GM18520 (cell line): ENCODE measurements at regions not wholly inside any gene's neighbourhood (a gene's known extent, or its start where the extent isn't known, plus 50 kb on each side); places are given as distances from the start of the nearest gene placed in this dataset.

Experiments used
- ATAC-seq: cut with Tn5 transposase; IDR thresholded peaks from one replicate; pipeline ENCODE4 v1.9.1; 2021; ENCODE audit not compliant: unreplicated experiment

- ATAC-seq, result no peak
These were observed 185.7 kb upstream of the KLHL29 start for GRCh38 chr2:23199115-23199918.

- no peak for ATAC-seq
These were observed 184.8 kb upstream of the KLHL29 start for GRCh38 chr2:23200068-23200786.

DNA sequence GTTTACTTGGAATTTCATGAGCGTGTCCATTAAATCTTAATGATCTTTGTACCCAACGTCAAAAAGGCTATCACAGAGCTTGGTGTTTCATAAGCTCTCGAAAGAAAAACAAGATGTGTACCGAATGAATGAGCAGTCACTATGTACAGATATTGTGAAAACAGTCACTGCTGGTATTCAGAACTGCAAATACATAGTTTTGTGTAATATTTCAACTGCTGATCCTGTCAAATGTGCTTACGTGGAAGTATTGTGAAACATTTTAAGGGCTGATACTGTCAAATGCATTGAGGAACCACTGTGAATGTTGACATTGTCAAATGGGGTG is 184.2 kb upstream of the KLHL29 start:
- no peak for ATAC-seq

GRCh38 chr2:23203383-23203782 is 181.6 kb upstream of the KLHL29 start:
- no peak for ATAC-seq

DNA sequence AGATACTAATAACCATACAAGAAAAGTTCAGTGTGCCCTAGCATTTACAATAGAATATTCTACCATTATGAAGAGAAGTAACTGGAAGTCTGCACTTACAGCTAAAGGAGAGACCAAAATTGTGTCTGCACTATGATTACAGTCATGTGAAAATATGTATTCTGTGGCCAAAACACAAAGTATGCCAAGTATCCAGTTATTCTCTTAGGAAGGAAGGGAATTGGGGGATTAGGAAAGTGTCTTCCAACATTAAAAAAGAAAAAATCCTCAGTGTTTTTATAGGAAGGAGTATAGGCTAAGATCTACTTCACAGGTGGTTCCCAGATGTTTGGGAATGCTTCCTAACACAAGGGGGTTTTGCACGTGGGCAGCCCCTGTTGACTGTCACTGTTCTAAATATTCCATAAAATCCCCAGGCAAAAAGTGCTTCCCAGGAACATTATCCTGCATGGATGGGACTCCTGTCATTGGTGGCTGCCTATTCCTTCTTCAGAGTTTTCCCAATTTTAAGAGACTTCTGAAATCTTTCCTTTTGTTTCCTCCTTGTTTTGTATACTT is 180.2 kb upstream of the KLHL29 start:
- no peak for ATAC-seq

GRCh38 chr2:23206650-23207049 is 178.3 kb upstream of the KLHL29 start:
- no peak for ATAC-seq

DNA sequence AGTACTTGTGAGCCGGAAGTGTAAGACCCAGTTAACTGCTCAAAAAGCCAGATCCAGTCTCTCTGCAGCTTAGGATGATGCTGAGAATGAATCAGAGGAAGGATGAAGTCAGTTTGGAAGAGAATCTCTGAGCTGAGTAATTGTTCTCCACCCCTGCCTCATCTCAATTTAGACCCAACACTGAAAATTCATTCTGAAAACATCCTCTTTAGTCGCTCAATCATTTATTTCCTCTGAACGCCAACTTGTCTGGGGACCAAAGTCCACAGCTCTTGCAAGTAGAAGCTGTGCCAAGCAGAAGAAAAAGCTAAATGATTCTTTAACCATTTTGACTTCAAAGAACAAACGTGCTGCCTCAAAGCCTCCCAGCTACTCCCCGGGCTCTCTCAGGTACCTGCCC is 177.1 kb upstream of the KLHL29 start:
- ATAC-seq, result no peak

- no peak for ATAC-seq
These were observed 176.6 kb upstream of the KLHL29 start for GRCh38 chr2:23208339-23208738.

DNA sequence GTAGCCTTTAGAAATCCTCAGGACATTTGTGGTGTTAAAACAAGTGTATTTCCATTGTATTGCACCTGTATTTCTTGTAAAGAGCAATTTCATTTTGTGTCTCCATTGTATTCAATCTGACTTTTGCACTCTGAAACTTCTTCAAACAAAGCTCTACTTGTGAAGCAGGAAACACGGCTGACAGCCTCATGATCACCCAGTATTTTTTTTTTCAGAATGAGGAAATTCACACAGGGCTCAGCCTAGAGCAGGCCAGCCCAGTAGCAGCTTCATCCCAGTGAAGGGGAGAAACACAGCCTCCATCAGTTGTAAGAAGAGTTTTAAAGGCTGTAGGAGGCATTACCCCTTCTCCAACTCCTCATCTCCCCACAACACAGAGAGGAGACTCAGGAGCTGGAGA is 175.9 kb upstream of the KLHL29 start:
- no peak for ATAC-seq

DNA sequence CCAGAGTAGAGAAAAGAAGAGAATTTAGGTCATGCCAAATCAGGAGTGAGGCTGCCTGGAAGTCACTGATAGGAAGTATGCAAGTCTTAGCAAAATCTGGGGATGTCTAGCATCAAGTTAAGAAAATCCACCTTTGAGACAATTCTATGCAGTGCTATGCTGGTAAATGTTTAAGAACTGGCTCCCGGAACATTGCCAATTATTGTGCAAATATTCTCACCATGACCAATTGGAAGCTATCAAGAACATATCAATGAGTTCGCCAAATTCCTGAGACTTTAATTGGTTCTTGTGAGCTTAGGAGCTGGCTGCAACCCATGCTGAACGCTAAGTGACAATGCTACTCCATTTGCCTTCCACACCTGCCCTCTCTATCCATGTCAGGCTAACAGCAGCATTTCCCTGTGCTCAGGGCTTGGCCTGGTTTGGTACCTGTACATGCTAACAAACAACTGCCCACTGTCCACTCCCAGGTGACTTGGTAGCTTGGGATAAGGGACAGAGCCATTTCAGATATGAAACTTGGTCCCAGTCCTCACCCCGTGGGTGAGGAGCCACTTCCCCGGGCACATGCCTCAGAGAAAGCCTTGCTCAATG is 172.9 kb upstream of the KLHL29 start:
- ATAC-seq, result no peak

GRCh38 chr2:23213196-23213595 is 171.8 kb upstream of the KLHL29 start:
- no peak for ATAC-seq

- no peak for ATAC-seq
These were observed 170.0 kb upstream of the KLHL29 start for GRCh38 chr2:23215016-23215415.

- no peak for ATAC-seq
These were observed 165.3 kb upstream of the KLHL29 start for GRCh38 chr2:23219666-23220065.

DNA sequence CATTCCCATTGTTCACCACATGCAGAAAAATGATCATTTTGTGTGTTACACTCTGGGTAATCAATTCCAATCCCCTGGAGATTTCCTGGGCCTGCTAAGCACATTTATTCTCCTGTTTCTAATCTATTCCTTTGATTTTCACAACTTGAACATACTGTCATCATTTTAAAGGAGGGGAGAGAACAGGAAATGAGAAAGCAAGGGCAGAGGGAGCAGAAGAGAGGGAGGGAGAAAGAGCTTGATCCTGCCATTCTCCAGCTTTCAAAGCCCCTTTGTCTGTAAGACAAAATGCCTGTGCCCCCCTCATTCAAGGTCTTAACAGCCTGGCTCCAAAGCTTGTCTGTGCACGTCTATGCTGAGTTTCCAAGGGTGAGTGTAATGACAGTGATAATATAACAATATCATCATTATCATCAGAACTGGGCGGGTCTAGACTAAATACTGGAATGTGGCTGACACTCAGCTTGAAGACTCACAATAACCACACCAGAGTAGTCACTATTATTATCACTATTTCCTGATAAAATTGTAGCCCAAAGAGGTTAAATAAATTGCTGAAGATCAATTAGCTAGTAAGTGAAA is 164.4 kb upstream of the KLHL29 start:
- no peak for ATAC-seq

DNA sequence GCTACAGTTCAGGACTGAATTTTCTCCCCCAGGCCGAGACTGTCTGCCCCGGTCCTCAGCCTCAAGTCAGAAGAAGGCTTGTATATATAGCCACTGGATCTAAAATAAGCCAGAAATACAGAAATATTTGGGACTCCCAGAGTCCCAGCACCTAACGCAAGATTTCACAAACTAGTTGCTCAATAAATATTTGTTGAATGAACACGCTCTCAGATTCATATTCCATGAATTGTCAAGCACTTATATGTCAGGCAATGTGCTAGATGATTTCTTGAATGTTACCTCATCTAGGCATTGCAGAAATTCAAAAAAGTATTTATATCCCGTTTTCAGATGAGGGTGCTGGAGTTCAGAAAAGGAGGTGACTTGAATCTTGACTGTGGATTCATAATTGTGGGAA is 163.7 kb upstream of the KLHL29 start:
- ATAC-seq, result no peak

DNA sequence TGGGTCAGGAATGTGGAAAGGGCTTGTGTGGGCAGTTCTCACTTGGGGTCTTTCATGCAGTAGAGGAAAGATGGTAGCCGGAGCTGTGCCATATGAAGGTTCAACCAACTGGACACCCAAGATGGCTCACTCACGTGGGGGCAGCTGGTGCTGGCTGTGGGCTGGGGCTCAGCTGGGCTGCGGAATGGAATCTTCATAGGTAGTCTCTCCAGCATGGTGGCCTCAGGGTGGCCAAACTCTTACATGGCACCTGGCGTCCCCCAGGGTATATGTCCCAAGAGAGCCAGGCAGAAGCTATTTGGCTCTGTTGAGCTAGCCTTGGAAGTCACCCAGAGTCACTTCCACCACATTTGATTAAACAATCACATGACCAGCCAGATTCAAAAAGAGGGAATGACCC is 163.1 kb upstream of the KLHL29 start:
- no peak for ATAC-seq

DNA sequence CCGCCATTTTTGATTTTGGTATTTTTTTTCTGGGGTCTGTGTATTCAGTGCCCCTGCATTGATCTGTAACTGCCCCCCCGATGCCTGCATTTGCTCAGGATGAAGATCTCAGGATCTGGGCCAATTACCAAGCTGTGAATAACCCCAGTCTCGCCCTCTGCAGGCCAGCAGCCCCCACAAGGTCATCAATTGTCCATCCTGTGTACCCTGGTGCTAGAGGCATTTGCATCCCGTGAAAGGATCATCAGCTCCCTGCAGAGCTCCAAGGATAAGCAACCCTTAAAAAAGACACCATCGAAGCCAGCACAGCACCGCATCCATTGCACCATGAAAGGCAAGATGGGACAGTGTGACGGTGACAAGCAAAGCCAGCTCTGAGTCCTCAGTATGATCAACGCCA is 154.1 kb upstream of the KLHL29 start:
- ATAC-seq, result no peak

DNA sequence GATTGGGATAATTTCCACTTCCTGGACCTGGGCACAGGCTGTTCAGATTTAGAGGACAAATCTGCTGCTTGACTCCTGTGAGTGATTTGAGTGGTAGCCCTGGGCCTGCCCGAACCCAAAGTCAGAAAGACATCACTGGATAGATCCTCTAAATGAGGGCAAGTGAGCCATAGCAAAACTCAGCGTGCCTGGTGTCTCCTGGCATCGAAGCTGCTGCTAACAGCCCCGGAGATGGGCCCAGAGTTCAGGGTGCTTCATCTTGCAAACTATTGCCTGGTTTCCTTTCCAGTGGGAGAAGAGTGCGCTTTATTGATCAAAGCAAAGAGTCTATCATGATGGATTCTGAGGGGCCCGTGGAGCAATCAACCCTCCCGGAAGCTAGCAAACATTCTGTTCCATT is 153.1 kb upstream of the KLHL29 start:
- no peak for ATAC-seq

DNA sequence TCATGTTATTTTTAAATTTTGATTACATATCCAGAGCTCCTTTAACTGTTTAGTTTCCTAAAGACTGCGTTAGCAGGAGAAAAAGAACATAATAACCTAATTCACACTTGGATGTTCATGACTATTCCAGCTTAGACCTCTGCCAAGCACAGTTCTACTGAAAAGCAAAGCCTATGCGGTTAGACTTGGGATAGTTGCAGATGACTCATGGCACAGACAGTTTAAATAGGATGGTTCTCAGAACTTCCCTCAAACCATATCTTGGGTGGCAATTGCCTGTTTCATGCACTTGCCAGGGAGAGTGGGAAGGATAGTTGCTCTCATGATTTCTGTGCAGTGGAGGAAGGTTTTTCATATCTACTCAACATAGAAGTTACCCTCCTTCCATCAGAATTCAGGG is 149.7 kb upstream of the KLHL29 start:
- ATAC-seq, result no peak

DNA sequence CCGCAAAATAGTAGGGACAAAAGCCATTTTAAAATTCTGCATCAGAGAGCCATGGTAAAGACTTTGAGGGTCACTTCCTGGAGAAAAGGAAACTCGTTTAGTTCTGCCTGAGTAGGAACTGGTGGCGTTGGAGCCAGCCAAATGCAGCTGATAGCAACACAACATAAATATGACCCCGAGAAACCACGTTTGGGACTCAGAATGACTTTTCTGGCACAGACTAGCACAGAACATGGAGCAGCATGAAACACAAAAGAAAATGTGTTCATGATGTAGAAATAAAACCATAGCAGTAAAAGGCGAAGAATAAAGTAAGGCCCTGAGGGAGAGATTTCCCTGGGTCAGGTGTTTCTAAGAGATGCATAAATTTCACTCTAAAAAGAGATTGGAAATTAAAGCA is 149.2 kb upstream of the KLHL29 start:
- ATAC-seq, result no peak

DNA sequence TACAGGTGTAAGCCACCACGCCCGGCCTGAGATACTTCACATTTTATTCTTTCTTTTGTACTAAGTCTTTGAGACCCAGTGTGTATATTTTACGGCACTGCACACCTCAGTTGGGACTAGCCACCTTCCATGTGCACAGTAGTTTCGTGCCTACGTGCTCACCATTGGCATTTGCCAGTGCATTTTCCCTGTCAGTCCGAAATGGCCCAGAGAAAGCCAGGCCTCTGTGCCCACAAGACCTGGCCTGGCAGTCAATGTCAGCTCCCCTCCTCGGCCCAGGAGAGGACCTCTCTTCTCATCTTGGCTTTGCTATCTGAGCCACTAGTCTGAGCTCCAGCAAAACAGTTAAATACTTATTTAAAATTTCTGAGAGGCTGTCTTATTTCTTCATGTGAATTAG is 147.8 kb upstream of the KLHL29 start:
- no peak for ATAC-seq
